ENCODE measurements at regions not wholly inside any gene's neighbourhood (a gene's known extent, or its start where the extent isn't known, plus 50 kb on each side); places are given as distances from the start of the nearest gene placed in this dataset.

DNA sequence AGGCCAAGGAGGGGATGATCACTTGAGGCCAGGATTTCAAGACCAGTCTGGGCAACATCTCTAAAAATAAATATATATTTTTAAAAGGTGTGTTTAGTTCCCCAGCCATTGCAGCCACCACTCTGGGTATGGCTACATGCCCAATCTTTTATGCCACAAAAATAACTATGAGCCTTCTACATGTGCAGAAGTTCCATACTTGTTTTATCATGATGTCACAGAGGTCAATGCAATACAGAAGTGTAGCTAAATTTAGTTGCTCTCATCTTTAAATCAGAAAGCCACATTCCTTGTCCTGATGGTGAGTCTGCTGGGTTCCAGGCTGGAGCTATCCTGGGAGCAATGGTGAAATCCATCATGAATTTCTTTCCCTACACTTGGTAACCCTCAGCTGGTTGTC is 436.3 kb downstream of the DYNC2H1 start:
- TF ChIP-seq POLR2AphosphoS5 (IDR thresholded peaks at IDR 0.05; ENCODE audit: insufficient read depth, low read depth, low read length) (no peak), MYC (IDR thresholded peaks at IDR 0.05; ENCODE audit: low read depth, low read length) (no peak)
- TF ChIP-seq, protein P1, sequence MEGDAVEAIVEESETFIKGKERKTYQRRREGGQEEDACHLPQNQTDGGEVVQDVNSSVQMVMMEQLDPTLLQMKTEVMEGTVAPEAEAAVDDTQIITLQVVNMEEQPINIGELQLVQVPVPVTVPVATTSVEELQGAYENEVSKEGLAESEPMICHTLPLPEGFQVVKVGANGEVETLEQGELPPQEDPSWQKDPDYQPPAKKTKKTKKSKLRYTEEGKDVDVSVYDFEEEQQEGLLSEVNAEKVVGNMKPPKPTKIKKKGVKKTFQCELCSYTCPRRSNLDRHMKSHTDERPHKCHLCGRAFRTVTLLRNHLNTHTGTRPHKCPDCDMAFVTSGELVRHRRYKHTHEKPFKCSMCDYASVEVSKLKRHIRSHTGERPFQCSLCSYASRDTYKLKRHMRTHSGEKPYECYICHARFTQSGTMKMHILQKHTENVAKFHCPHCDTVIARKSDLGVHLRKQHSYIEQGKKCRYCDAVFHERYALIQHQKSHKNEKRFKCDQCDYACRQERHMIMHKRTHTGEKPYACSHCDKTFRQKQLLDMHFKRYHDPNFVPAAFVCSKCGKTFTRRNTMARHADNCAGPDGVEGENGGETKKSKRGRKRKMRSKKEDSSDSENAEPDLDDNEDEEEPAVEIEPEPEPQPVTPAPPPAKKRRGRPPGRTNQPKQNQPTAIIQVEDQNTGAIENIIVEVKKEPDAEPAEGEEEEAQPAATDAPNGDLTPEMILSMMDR (IDR thresholded peaks at IDR 0.05; ENCODE audit: extremely low read depth in 1 of 2, insufficient read depth in 1 of 2, low read depth in 1 of 2, low read length in 2 of 2) = no peak
